NCI-H2227 (cell line): ENCODE measurements at regions not wholly inside any gene's neighbourhood (a gene's known extent, or its start where the extent isn't known, plus 50 kb on each side); places are given as distances from the start of the nearest gene placed in this dataset.
"Not testable (repeated sequence)": the region's sequence is repeated elsewhere in the genome, so short reads cannot be mapped to it uniquely, and the experiment has no call there.

ENCODE experiments used
- DNase-seq: peaks from one replicate; lab custom pipeline; 2025; ENCODE audit not compliant: unreplicated experiment; lab: John Stamatoyannopoulos, UW

DNA sequence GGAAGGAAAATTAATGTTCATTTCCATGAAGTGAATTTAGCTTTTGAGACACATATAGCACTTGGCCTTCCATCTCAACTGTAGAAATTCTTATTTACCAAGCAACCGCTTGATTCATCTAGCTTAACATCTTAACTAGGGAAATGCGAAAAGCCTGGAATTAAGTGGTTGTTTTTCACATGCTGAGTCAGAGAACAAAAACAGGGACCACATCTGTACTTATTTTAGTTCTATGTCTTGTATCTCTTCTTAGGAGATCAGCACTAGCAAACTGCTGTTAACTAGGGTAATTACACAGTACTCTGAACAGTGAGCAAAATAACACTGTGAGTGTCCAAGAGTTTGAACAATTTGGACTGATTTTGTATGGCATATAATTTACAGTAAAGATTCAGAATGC, 590.9 kb upstream of the NRSN1 start:
- peak; percentile 52 for DNase-seq

DNA sequence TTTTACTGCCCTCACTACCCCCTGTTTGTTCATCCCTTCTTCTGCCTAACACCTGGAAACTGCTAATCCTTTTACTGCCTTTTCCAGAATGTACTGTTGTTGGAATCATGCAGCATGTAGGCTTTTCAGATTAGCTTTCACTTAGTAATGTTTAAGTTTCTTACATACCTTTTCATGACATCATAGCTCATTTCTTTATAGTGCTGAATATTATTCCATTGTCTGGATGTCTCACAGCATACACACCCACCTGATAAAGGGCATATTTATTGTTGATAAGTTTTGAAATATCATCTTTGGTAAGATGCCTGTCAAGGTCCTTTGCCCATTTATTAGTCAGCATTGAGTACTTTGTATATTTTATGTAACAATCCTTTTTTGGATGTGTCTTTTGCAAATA, 588.2 kb upstream of the NRSN1 start:
- no peak for DNase-seq

DNA sequence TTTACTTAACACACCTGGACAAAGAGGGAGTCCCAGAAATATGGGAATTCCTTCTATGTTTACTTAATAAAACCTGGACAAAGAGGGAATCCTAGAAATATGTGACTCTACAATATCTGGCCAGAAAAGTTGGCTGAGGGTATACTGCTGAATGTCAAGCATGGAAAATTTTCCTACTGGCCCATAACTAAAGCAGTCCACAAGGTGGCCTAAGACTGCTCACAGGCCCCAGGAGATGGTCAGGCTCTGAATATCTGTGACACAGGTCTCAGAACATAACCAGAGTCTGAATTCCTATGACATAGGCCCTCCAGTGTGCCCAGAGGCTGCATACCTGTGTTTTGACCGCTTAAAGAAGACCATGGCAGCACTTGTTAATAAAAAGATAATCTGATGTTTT, 578.2 kb upstream of the NRSN1 start:
- no peak for DNase-seq

DNA sequence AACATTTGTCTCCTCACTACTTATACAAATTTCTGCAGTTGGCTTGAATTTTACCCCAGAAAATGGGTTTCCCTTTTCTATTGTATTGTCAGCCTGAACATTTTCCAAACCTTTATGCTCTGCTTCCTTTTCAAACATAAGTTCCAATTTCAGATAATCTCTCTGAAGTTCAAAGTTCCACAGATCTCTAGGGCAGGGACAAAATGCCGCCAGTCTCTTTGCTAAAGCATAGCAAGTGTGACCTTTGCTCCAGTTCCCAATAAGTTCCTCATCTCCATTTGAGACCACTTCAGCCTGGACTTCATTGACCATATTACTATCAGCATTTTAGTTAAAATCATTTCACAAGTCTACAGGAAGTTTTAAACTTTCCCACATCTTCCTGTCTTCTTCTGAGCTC, 571.1 kb upstream of the NRSN1 start:
- DNase-seq, result not testable (repeated sequence)

DNA sequence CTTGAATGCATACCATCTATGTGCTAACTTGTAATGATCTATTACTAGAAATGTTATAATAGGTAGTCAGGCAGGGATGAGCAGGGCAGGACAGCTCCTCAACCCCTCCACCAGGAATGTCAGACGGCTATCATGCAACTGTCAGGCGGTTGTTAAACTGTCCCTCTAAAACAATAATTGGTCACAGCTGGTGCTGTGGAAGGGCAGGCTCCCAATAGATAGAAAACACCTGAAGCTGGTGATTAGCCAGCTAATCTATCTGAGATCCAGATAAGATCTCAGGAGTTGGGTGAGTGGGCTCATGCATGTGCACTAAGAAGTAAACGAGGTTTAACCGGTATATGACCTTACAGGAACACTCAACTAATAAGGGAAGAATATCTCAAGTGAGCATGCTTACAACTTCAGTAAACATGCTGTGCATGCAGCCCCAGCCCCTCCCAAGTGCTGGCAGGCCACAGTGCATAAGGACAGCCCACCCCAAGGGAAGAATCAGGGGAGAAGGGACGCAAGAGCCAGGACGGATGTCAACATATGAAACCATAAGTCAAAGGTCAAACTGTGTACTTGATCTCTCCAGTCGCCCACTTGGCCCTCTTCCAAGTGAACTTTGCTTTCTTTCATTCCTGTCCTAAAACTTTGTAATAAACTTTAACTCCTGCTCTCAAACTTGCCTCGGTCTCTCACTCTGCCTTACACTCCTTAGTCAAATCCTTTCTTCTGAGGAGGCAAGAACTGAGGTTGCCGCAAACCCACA, 566.2 kb upstream of the NRSN1 start:
- no peak for DNase-seq

DNA sequence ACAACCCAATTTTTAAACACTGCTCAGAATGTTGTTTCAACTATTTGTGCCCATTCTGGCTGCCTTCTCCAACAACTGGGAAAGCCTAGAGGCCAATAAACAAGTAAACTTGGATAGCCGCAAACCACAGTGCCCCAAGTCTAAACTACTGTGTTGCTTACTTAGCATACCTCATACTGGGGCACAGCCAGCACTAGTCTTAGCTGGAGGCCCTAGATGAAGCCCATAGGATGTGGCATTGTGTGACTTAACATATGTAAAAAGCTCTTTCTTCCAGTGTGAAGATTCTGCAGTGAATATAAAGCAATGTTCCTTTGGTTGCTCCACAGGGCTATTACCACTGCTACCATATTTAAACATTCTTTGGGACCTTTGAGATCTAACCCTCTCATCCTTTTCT, 564.3 kb upstream of the NRSN1 start:
- DNase-seq, result no peak

DNA sequence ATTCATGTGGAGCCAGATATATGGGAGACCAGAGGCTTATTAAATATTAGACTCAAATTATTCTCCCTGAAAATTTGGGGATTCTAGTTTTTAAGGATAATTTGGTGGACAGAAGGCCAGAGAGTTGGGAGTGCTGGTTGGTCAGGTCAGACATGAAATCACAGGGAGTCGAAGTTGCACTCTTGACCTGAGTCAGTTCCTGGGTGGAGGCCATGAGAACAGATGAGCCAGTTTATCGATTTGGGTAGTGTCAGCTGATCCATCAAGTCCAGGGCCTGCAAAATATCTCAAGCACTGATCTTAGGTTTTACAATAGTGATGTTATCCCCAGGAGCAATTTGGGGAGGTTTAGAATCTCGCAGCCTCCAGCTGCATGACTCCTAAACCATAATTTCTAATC, 563.5 kb upstream of the NRSN1 start:
- DNase-seq, result no peak

DNA sequence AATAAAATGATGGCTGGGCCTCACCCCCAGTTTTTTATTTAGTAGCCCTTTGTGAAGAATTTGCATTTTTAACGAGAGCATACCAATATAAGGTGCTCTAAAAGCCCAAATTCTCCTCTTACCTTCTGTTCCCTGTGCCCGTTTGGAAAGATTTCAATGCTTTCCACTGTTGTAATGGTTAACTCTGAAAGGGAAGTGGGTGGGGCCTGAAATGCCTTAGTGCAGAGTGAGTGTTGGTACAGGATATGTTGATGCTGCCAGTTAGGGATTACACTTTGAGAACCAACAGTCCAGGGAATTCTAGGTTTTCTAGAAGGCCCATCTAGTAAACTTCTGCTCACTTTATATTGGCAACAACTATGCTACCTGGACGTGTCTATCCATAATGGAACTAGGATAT, 562.7 kb upstream of the NRSN1 start:
- DNase-seq, result no peak

DNA sequence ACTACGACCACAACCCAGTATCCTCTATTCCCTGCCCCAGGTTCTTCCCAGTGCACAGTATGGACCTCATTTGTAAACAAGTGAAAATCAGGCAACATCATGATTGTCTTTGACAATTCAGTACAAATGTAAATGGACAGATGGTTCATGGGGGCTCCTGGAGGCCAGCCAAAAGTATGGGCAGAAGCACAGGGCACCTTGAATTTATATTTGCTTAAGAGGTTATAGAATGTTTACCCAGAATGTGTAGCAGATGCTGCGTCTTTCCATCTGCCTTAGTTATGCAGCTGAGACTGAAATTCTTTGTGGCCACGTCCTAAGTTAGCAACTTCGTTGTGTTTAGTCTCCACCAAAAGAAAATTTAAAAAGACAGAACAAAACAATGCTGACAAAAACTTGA, 559.6 kb upstream of the NRSN1 start:
- DNase-seq, result no peak

DNA sequence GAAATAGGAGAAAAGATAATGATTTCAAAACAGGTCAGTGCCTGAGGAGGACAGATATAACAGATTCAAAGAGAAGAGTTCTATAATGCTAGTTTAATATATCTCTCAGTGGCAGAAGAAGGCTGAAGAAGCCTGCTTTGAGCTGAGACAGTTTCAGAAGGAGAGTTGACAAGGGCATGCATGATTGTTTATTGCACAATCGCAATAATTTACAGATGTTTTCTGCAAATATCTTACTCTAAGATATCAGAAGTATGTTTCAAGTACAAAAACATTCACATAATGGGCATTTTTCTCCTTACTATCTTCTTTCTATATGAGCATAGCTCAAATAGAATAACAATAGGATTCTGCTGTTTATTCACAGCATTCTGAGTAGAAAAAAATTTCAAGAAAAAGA, 557.7 kb upstream of the NRSN1 start:
- no peak for DNase-seq

DNA sequence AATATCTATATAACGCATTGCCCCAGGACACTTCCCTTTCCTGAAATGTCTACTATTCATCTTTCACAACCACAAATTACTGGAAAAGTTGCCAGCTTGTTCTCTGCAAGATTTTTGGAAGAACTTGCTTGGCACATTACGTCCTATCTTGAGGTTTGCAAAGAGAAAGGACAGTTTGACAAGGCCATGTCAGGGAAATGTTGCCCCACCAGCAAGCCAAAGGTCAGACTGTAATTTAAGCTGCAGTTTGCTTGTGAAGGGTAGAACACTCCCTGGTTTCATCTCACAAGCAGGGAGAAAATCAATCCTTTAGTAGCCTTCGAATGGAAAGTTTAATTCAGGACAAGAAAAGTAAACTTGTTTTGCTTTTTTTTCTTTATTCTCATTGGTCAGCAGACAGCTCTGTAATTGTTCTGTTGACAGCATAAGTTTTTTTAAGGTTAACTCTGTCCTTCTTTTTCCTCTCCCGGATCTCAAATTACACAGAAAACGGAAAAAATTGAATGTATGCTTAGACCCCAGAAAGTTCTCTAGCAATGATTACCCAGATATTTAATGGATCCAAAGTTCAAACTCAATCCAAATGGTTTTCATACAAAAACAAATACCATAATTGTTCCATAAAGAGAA, 541.8 kb upstream of the NRSN1 start:
- no peak for DNase-seq

DNA sequence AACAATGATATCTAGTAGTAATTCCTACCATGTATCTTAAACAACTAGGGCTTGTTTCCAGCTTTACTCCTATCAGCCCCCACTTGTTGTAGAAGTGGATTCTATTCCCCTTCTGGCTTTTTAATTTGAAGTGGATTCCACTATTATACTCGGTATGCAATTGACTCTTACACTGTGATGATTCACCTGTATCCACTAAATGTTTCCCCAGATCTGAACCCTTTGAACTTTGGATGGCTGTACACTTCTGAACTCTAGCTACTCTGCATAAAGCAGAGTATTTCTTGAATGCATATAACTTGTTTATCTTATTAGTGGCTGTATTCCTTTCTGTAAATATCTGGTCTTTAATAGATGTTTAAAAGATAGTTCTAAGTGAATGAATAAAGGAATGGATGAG, 538.4 kb upstream of the NRSN1 start:
- DNase-seq, result no peak

DNA sequence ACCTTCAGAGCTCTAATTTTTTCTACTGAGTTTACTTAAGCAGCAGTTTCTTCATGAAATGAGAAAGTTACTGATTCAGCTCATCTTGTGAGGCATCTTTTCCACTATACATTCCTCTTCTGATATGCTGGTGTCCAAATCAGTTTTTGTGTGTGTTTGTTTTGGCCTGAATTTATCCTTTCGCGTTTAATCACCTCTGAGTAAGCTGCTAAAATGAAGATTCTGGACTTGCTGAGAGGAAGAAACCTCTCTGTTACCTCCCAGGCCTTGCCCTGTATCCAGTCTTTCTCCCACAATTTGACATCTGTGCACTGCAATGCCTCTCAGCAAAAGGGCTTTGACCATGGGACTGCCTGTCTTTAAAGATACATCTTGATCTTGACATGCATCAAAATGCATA, 536.2 kb upstream of the NRSN1 start:
- no peak for DNase-seq

DNA sequence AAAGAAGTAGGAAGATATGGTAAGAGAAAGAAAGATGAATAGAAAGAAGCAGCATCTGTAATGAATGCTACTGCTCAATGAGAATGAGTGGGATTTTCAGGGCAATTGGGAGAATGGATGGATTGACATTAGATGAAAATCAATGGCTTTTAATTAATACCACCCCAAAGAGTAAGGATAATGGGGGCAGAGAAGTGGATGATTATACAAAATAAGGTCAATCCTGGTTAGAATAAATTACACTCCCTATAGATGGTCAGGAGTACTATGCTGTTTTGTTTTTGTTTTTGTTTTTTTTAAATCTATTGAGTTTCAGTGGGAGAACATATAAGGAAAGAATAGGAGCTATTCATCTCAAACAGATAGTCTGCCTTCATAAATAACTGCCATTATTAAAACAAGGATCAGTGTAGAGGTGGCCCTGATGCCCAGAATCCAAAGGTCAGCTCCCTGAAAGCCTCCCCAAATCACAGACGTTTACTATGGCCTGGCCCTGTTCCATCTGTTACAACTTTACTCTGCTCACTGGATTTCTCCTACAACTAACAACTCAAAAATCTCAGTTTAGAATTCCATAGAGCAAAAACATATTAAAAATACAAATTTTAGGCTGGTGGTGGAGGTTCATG, 535.4 kb upstream of the NRSN1 start:
- DNase-seq, result no peak

DNA sequence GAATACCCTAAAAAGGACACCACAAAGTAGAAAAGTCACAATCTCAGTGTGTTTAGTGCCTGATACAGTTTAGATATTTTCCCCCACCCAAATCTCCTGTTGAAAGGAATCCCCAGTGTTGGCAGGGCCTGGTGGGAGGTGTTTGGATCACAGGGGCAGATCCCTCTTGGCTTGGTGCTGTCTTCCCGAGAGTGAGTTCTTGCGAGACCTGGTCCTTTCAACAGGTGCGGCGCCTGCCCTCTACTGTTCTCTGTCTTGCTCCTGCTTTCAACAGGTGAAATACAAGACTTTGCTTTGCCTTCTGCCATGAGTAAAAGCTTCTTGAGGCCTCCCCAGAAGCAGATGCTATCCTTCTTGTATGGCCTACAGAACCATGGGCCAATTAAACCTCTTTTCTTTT, 534.3 kb upstream of the NRSN1 start:
- no peak for DNase-seq

DNA sequence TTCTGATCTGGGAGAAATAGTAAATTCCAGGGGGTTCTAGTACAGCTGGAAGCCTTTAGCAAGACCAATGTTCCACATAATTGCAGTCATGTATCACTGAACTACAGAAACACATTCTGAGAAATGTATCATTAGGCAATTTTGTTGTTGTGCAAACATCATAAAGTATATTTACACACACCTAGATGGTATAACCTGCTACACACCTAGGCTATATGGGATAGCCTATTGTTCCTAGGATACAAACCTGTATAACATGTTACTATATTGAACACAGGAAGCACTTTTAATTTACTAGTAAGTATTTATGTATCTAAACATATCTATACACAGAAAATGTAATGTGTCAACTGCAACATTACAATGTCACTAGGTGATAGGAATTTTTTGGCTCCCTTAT, 525.9 kb upstream of the NRSN1 start:
- DNase-seq, result no peak

DNA sequence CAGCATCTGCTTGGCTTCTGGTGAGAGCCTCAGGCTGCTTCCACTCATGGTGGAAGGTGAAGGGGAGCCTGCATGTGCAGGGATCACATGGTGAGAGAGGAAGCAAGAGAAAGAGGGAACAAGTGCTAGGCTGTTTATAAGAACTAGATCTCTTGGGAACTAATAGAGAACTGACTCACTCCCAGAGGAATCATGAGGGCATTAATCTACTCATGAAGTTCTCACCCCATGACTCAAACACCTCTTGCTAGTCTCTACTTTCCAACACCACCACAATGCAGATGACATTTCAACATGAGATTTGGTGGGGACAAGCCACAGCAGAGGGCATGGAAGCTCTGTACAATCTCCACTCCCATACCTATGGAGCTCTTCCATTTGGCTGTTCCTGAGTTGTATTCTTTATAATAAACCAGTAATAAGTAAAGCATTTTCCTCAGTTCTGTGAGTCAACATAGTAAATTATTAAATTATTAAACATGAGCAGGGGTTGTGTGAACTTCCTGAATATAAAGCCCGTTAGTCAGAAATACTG, 524.1 kb upstream of the NRSN1 start:
- DNase-seq, result no peak

DNA sequence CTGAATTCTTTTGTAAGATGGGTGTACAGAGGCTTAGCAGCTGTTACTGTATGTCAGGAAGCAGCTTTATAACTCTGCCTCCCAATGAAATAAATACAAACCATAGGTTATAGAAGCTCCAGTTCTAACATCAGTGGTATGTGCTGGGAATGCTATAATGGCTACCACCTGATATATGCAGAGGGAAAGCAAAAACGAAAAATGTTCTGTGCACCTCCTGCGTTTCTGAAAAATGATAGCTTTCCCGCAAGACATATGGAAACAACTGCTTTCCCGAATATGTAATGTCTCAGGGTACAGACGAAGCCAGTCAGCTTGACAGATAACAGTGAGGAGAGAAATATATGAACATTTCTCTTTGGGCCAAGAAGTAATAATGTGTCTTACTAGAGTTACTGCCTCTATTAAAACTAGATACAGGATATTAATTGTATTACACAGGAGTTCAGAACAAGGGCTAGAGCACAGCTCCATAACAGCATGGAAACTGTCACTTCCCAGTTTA, 517.0 kb upstream of the NRSN1 start:
- no peak for DNase-seq

DNA sequence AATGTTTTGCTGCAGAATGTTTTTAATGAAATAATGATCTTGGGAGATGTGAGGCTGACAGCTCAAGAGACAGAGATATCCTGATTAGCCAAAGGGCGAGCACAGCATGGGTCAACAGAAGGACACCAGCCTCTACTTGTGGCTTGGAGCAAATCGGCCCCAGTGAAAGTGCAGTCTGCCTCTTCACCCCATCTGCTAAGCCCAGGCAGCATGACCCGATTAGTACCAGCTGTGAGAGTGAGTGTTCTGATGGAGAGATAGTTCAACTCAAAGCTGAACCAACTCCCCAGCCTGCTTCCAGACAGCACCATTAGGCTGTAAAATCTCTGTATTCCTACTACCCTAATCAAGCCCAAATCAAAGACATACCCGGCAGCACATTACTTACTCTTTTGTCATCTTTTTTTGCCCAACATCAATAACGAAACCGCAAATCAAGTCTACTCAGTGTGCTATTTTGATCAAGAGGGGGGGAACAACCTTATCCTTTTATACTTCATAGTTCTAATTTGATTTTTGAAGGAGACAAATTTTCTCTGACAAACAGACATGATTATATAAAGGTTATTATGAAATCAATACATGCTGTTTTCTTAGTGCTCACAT, 514.1 kb upstream of the NRSN1 start:
- DNase-seq, result no peak

DNA sequence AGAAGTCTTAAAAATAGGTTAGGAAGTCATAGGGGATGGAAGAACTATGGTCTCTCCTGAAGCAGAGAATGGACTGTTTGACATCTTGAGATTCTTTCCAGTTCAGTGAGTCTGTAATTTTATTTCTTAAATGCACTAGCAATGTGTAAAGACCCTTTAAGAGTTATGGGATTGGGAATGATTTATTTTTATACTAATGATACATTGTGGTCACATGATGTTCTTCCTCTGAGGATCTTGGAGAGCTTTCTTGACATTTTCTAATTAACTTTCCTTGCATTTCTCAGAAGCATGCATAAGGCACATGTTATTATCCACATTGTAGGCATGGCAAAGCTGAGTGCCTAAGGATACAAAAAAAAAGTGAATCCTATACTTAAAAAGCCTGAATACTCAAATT, 507.6 kb upstream of the NRSN1 start:
- DNase-seq, result no peak

DNA sequence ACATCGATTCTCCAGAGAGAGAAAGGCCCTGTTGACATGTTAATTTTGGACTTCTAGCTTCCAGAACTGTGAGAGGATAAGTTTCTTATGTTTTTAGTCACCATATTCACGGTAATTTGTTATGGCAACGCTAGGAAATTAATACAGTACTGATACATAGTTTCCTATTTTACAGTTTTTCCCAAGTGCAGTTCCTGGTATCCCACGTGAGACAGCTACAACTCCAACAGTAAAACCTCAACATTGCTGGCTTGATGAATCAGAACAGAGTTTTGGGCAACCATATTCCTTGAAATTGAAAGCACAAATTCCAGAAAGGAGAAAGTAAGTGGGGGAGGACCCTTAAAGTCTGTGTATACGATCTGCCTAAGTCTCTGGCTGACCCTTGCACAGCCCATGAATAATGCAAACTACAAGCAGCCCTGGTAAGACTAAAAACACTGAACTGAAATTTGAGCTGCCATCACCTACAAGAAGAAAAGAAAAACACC, 505.1 kb upstream of the NRSN1 start:
- DNase-seq, result no peak
